Adrenal gland (tissue), 5 donors: ENCODE measurements at regions not wholly inside any gene's neighbourhood (a gene's known extent, or its start where the extent isn't known, plus 50 kb on each side); places are given as distances from the start of the nearest gene placed in this dataset.

ENCODE experiments used
- POLR2A ChIP-seq, 2 donors: fragments of 450-650 bp; IDR thresholded peaks; one replicate each; pipeline ENCODE4 v1.6.1; 2017; ENCODE audit warnings: antibody characterized with exemption in 2 of 2, mild to moderate bottlenecking in 2 of 2, moderate library complexity in 1 of 2
- TF ChIP-seq, protein P1 (sequence below), 6 experiments: fragments of 450-650 bp in 4 of 6; fragments of 200-600 bp in 2 of 6; sonication (generic) in 1 of 6; IDR thresholded peaks; 1 replicate in 5 of 6; 2 replicates in 1 of 6; pipeline versions ENCODE4 v1.5.1 to v1.8.0; 2016 to 2021; ENCODE audit warnings: antibody characterized with exemption in 6 of 6, mild to moderate bottlenecking in 2 of 6, moderate library complexity in 1 of 6
- donor health status: DM: no; HTN: no; CAD: no.

DNA sequence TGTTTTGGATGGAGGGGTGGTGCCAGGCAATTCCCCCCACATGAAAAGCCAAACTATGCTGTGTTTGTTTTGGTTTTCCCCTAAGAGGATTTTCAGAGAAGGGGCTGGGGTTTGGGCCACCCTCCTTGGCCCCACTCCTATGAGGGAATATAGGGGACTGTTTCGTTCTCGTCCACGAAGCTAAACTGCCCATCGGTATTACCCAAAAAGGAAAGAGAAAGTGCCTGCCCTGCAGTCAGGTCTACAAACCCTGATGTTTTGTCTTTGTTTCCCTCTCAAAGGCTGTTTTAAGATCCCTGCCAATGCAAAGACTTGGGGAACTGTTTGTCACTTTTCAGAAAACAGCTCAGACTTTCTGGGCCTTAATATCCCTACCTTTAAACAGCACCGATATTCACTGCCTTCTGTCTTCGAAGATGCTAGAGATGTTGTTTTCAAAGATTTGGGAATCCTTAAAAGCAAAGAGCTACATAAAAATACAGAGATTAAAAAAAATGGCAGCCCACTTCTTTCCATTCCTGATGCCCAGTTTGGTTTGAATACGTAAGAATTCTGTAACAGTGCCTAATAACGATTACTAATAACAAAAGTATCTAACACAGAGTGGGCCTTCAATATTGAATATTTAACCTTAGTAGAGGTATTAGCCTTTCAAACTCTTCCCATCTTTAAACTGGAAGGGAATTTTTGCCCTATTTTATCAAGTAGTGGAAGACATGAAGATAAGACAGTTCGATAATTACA, 518.4 kb downstream of the MED13L start:
- TF ChIP-seq, protein P1, sequence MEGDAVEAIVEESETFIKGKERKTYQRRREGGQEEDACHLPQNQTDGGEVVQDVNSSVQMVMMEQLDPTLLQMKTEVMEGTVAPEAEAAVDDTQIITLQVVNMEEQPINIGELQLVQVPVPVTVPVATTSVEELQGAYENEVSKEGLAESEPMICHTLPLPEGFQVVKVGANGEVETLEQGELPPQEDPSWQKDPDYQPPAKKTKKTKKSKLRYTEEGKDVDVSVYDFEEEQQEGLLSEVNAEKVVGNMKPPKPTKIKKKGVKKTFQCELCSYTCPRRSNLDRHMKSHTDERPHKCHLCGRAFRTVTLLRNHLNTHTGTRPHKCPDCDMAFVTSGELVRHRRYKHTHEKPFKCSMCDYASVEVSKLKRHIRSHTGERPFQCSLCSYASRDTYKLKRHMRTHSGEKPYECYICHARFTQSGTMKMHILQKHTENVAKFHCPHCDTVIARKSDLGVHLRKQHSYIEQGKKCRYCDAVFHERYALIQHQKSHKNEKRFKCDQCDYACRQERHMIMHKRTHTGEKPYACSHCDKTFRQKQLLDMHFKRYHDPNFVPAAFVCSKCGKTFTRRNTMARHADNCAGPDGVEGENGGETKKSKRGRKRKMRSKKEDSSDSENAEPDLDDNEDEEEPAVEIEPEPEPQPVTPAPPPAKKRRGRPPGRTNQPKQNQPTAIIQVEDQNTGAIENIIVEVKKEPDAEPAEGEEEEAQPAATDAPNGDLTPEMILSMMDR (IDR thresholded peaks at IDR 0.05) = no peak
- no peak for TF ChIP-seq POLR2A (IDR thresholded peaks at IDR 0.05)
